ENCODE measurements at regions not wholly inside any gene's neighbourhood (a gene's known extent, or its start where the extent isn't known, plus 50 kb on each side); places are given as distances from the start of the nearest gene placed in this dataset.

DNA sequence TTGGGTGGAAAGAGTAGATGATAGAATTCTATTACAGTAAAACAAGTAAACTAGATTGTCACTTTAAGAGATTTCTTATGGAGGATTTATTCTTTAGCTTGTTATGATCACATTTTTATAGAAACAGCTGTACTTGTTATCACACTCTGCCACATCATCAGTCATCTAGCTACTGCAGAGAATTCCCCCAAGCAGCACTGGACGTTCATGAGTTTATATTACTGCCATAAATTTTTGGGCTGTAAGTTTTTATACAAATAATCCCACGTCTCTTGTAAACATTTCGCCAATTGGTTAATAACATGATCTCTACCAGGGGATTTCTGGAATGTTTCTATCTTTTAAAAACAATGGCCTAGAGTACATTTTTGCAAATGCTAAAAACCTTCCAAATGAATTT lies 238.8 kb downstream of the POLR1F start:
- intact Hi-C loops (cut with DNase I), result no loop called here
- no peak for DNase-seq
- no peak for ATAC-seq (ENCODE audit: poor library complexity)

- intact Hi-C loops (cut with DNase I), result no loop called here
- ATAC-seq (ENCODE audit: poor library complexity) (no peak), DNase-seq (no peak)
Measured at GRCh38 chr7:19465861-19466260, 243.0 kb downstream of the POLR1F start.

- intact Hi-C loops (cut with DNase I), result no loop called here
- DNase-seq (no peak), ATAC-seq (ENCODE audit: poor library complexity) (no peak)
Measured at GRCh38 chr7:19464751-19465150, 244.1 kb downstream of the POLR1F start.

GRCh38 chr7:19464241-19464640 lies 244.6 kb downstream of the POLR1F start:
- ATAC-seq (ENCODE audit: poor library complexity) (no peak), DNase-seq (no peak)
- intact Hi-C loops (cut with DNase I), result no loop called here

DNA sequence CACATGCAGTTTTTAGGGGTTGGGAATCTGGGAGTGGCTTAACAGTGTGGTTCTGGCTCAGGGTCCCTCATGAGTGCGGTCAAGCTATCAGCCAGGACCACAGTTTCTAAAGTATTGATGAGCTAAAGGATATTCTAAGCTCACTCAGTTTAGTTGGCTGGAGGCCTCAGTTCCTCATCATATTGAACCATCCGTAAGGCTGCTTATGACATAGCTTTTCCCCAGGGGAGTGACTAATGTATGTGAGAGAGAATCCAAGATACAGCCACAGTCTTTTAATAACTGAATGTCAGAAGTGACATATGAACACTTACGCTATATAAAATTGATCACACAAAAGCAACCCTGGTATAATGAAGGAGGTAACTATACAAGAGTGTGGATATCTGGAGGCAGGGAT lies 245.3 kb downstream of the POLR1F start:
- ATAC-seq (ENCODE audit: poor library complexity) (no peak), DNase-seq (no peak)
- intact Hi-C loops (cut with DNase I), result no loop called here

DNA sequence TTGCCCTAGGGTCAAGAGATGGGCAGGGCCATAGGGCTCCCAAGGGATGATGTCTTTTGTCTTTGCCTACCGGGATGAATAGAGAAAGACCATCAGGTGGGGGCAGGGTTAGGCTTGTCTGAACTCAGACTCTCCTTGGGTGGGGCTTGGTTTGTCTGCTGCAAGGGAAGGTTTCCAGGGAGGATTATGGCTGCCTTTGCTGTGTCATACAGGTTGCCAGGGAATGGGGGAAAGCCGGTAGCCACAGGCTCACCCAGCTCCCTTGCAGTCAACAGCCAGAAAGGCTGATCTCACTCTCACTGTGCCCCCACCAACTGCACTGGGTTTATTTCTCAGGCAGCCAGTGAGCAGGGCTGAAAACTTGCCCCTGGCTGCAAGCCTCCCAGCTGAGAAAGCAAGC lies 253.2 kb downstream of the POLR1F start:
- ATAC-seq (ENCODE audit: poor library complexity), result no peak
- intact Hi-C loops (cut with DNase I), result no loop called here
- no peak for DNase-seq

DNA sequence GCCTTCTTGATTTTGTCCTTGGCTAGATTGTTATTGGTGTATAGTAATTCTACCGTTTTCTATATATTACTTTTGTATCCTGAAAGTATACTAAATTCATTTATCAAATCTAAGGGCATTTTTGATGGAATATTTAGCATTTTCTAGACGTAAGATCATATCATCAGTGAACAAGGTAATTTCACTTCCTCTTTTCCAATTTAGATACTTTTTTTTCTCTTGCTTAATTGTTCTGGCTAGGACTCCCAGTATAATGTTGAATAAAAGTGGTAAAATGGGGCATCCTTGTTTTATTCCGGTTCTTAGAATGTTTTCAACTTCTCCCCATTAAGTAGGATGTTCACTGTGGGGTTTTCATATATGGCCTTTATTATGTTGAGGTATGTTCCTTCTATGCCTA lies 260.7 kb downstream of the POLR1F start:
- DNase-seq (no peak), ATAC-seq (ENCODE audit: poor library complexity) (no peak)
- intact Hi-C loops (cut with DNase I), result no loop called here

DNA sequence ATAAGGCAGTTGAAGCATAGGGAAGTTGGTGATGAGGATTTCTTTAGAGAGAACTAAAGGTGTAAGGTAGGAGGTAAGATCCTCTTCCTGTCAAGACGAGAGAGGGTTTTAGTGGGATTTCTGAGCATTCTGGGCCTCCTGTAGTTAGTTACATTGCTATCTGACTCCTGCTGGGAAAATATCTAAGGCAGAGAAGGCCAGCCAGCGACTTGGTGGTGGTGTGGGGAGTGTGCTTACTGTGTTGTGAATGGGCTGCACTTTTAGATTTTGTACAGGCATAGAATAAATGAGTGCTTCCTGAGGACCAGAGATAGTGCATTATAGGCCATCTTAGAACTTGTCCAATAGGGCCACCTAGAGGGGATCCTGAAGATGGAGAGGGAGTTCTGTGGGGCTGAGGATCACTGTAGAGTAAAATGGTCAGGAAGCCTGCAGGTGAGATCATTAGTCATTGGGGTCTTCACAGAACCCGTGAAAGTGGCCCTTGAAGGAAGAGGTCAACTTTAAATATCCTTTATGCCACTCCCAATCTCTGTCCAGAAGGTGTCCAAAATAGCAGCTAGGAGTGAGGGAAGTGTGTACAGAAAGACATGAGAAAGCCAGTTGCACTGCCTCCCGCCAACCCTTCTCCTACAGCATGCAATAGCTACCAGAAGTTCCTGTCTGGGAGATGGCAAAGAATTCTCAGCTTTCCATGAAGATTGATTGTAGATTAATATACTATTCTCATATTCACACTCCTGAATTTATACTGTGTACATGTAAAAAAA lies 266.6 kb downstream of the POLR1F start:
- ATAC-seq (ENCODE audit: poor library complexity) (no peak), DNase-seq (no peak)
- intact Hi-C loops (cut with DNase I), result no loop called here

DNA sequence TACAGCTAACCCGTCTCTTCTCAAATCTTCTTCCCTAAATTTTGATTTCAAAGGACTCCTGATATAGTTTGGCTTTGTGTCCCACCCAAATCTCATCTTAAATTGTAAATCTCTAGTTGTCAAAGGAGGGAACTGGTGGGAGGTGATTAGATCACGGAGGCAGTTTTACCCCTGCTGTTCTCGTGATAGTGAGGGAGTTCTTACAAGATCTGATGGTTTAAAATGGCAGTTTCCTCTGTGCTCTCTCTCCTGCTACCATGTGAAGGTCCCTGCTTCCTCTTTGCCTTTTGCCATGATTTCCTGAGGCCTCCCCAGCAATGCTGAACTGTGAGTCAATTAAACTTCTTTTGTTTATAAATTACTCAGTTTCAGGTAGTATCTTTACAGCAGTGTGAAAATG lies 269.3 kb downstream of the POLR1F start:
- no peak for ATAC-seq (ENCODE audit: poor library complexity)
- no peak for DNase-seq
- intact Hi-C loops (cut with DNase I), result no loop called here

DNA sequence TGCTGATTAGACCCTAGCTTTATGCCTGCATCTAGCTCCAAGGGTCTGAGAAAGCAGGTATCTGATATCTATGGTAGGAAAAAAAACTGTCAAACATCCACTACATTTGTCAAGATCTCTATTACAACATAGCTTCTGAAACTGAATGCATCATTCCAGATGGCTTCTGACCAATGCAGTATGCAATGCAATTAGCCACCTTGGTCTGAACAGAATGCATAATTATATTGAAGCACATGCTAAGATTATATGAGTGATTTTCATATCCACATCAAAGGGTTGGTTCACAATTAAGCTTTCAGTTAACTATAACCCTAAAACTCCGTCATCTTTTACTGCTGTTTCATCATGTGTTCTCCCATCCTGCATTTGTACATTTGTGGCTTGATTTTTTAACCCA lies 271.4 kb downstream of the POLR1F start:
- ATAC-seq (ENCODE audit: poor library complexity), result no peak

GRCh38 chr7:19427944-19428343 lies 280.9 kb downstream of the POLR1F start:
- intact Hi-C loops (cut with DNase I), result no loop called here
- DNase-seq, result no peak
- ATAC-seq (ENCODE audit: poor library complexity), result no peak

More for the DNA sequence above, 271.4 kb downstream of the POLR1F start:
- DNase-seq, result no peak
- intact Hi-C loops (cut with DNase I), result no loop called here

- intact Hi-C loops (cut with DNase I), result no loop called here
- no peak for DNase-seq
- no peak for ATAC-seq (ENCODE audit: poor library complexity)
Measured at GRCh38 chr7:19421861-19422260, 276.6 kb upstream of the FERD3L start.

- DNase-seq, result no peak
- intact Hi-C loops (cut with DNase I), result no loop called here
- no peak for ATAC-seq (ENCODE audit: poor library complexity)
Measured at GRCh38 chr7:19417231-19417630, 272.0 kb upstream of the FERD3L start.

GRCh38 chr7:19415123-19415522 lies 269.9 kb upstream of the FERD3L start:
- ATAC-seq (ENCODE audit: poor library complexity) (no peak), DNase-seq (no peak)
- intact Hi-C loops (cut with DNase I), result no loop called here

DNA sequence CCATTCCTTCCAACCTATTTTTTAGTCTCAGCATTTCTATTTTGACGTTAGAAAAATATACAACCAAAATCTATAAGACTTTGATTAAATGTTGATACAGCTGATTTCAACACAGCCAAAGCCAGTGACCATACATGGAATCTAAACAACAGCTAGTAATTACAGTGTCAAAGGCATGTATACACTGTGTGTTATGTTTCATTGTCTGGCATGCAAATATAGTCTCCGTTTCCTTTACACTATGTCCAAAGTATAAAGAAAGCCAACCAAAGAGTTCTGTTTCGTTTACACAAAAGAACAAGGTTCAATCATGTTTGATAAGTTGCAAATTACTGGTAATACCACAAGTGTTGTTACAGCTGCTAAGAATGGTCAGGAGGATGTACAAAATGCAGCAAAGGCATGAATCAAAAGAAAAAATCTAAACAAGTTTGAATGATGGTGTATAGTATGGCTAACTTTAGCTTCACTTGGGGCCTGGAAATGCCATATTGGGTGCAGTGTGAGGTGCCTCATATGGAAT lies 268.3 kb upstream of the FERD3L start:
- ATAC-seq (ENCODE audit: poor library complexity) (no peak), DNase-seq (no peak)
- intact Hi-C loops (cut with DNase I), result no loop called here

GRCh38 chr7:19410691-19411090 lies 265.5 kb upstream of the FERD3L start:
- ATAC-seq (ENCODE audit: poor library complexity), result no peak
- intact Hi-C loops (cut with DNase I), result no loop called here

DNA sequence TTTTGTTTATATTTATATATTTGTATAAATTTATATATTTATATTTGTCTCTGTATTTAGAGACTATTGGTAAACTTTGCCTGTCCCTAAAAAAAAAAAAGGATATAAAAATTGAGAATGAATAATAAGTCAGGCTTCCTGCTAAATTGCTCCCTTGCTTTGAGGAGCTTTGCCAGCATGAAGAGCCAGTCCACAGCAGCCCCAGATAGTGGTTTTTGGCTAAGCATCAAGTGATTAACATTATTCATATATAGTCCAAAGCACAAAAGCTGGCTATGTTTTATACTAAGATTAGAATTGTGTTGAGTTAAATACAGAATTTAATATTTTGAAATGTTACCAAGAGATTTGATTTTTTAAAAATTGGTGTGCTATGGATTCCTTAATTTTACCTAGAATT lies 264.9 kb upstream of the FERD3L start:
- intact Hi-C loops (cut with DNase I), result no loop called here
- DNase-seq (no peak), ATAC-seq (ENCODE audit: poor library complexity) (no peak)

More at GRCh38 chr7:19410691-19411090, 265.5 kb upstream of the FERD3L start:
- no peak for DNase-seq

DNA sequence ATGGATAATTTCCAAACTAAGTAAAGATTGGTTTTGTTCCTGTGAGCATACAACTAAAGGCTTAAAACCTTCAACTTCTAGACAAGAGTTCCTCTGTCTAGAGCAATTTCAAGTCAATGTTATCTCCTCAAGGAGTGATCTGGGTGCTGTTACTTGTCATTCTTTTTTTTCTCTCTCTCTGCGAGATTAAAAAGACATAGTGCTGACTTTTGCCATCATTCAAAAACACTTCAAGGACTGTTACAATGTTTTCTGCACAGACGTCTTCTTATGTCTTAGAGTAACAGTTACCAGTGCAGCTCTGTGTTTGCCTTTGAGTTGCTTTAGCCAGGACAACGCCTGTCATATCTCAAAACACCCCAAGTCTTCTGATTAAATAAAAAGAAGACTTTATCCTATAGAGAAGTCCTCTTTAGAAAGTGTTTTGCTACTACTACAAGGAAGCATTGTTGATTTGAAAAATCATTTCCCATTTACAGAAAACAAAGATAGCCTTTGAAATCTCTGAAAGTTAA lies 263.5 kb upstream of the FERD3L start:
- DNase-seq (no peak), ATAC-seq (ENCODE audit: poor library complexity) (no peak)
- intact Hi-C loops (cut with DNase I), result no loop called here

DNA sequence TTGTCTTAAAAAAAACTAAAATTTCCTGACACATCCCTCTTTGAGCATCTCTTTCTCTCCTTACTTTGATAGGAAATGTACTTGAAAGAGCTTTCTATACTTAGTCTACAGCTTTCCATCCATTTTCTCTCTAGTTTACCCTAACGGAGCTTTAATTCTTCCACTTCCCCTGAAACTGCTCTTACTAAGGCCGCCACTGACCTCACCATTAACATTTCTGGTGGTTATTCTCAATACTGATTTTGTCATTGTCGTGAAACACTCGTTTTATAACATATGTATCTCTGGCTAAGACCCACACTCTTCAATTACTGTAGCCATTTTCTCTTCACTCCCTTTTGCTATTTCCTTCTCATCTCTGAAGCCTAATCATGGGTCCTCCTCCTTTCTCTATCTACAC lies 262.0 kb upstream of the FERD3L start:
- DNase-seq (no peak), ATAC-seq (ENCODE audit: poor library complexity) (no peak)
- intact Hi-C loops (cut with DNase I), result no loop called here

- ATAC-seq (ENCODE audit: poor library complexity) (no peak), DNase-seq (no peak)
- intact Hi-C loops (cut with DNase I), result no loop called here
Measured at GRCh38 chr7:19405541-19405940, 260.3 kb upstream of the FERD3L start.

GRCh38 chr7:19404912-19405329 lies 259.7 kb upstream of the FERD3L start:
- intact Hi-C loops (cut with DNase I), result no loop called here
- ATAC-seq (ENCODE audit: poor library complexity), result peak; percentile 20
- no peak for DNase-seq
